ENCODE measurements at regions not wholly inside any gene's neighbourhood (a gene's known extent, or its start where the extent isn't known, plus 50 kb on each side); places are given as distances from the start of the nearest gene placed in this dataset.

GRCh38 chr21:27535188-27535587, 568.3 kb upstream of the ADAMTS5 start:
- TF ChIP-seq CTCF (IDR thresholded peaks at IDR 0.05; ENCODE audit: low read depth, low read length, poor library complexity, severe bottlenecking), result no peak
- no peak for TF ChIP-seq EZH2phosphoT487 (IDR thresholded peaks at IDR 0.05; ENCODE audit: borderline replicate concordance, low read length)
